ENCODE measurements at regions not wholly inside any gene's neighbourhood (a gene's known extent, or its start where the extent isn't known, plus 50 kb on each side); places are given as distances from the start of the nearest gene placed in this dataset.

GRCh38 chr20:60669211-60669610 lies 582.9 kb upstream of the CDH4 start:
- H3K9ac ChIP-seq (ENCODE audit: insufficient read depth in 1 of 2, low read length in 2 of 2), result no peak overlapping the region
- no peak overlapping the region for H3K27ac ChIP-seq (ENCODE audit: low read depth in 1 of 2, low read length in 1 of 2)
- H3K9me3 ChIP-seq (ENCODE audit: control insufficient read depth in 4 of 4, insufficient read depth in 3 of 4, low read length in 3 of 4), result peaks cover 0 to 3% (median 0%) of the 10 kb centered on the region in 4 donors
- 83 to 90% methylated on average over 7 of the region's 7 CpGs for WGBS, 2 donors
- peaks cover 0 to 3% (median 0%) of the 10 kb centered on the region in 3 donors for H3K27me3 ChIP-seq (ENCODE audit: control insufficient read depth in 3 of 3, insufficient read depth in 3 of 3, low read length in 2 of 3)
- no peaks in the 10 kb centered on the region for H3K4me1 ChIP-seq (ENCODE audit: control insufficient read depth in 5 of 5, insufficient read depth in 5 of 5, low read length in 5 of 5)
- DNase-seq, result no peak
- no peak overlapping the region for H3K4me3 ChIP-seq
- H3K36me3 ChIP-seq (ENCODE audit: control insufficient read depth in 4 of 4, insufficient read depth in 4 of 4, low read length in 4 of 4), result no peaks in the 10 kb centered on the region
- ATAC-seq (ENCODE audit: insufficient read depth, low FRiP score), result no peak
- TF ChIP-seq CTCF (IDR thresholded peaks at IDR 0.05; ENCODE audit: control extremely low read depth, extremely low read depth), result no peak

GRCh38 chr20:60676011-60676410 lies 576.0 kb upstream of the CDH4 start:
- DNase-seq (peak in 2 of 3 donors; percentile 63 to 73), ATAC-seq (ENCODE audit: insufficient read depth, low FRiP score) (no peak)
- H3K9ac ChIP-seq (ENCODE audit: insufficient read depth in 1 of 2, low read length in 2 of 2), result no peak overlapping the region
- peaks cover 0 to under 1% (median 0%) of the 10 kb centered on the region in 3 donors for H3K27me3 ChIP-seq (ENCODE audit: control insufficient read depth in 3 of 3, insufficient read depth in 3 of 3, low read length in 2 of 3)
- H3K4me3 ChIP-seq, result no peak overlapping the region
- no peak overlapping the region for H3K27ac ChIP-seq (ENCODE audit: low read depth in 1 of 2, low read length in 1 of 2)
- peaks cover 0 to 17% (median 4%) of the 10 kb centered on the region in 5 donors for H3K4me1 ChIP-seq (ENCODE audit: control insufficient read depth in 5 of 5, insufficient read depth in 5 of 5, low read length in 5 of 5)
- H3K9me3 ChIP-seq (ENCODE audit: control insufficient read depth in 4 of 4, insufficient read depth in 3 of 4, low read length in 3 of 4), result no peaks in the 10 kb centered on the region
- H3K36me3 ChIP-seq (ENCODE audit: control insufficient read depth in 4 of 4, insufficient read depth in 4 of 4, low read length in 4 of 4), result no peaks in the 10 kb centered on the region
- TF ChIP-seq CTCF (IDR thresholded peaks at IDR 0.05; ENCODE audit: control extremely low read depth, extremely low read depth), result no peak

- no peak for TF ChIP-seq CTCF (IDR thresholded peaks at IDR 0.05; ENCODE audit: control extremely low read depth, extremely low read depth)
- Histone ChIP-seq H3K27ac (ENCODE audit: low read depth in 1 of 2, low read length in 1 of 2) (no peak overlapping the region), H3K4me1 (ENCODE audit: control insufficient read depth in 5 of 5, insufficient read depth in 5 of 5, low read length in 5 of 5) (peaks cover 0 to 17% (median 4%) of the 10 kb centered on the region in 5 donors), H3K9ac (ENCODE audit: insufficient read depth in 1 of 2, low read length in 2 of 2) (no peak overlapping the region), H3K27me3 (ENCODE audit: control insufficient read depth in 3 of 3, insufficient read depth in 3 of 3, low read length in 2 of 3) (no peaks in the 10 kb centered on the region), H3K4me3 (no peak overlapping the region), H3K9me3 (ENCODE audit: control insufficient read depth in 4 of 4, insufficient read depth in 3 of 4, low read length in 3 of 4) (no peaks in the 10 kb centered on the region), H3K36me3 (ENCODE audit: control insufficient read depth in 4 of 4, insufficient read depth in 4 of 4, low read length in 4 of 4) (no peaks in the 10 kb centered on the region)
- ATAC-seq (ENCODE audit: insufficient read depth, low FRiP score) (no peak), DNase-seq (no peak)
- 85 to 93% methylated on average over 1 of the region's 1 CpG for WGBS, 2 donors
Observed at GRCh38 chr20:60677819-60678218, 574.2 kb upstream of the CDH4 start.

GRCh38 chr20:60680554-60680953 lies 571.5 kb upstream of the CDH4 start:
- Histone ChIP-seq H3K4me3 (no peak overlapping the region), H3K36me3 (ENCODE audit: control insufficient read depth in 4 of 4, insufficient read depth in 4 of 4, low read length in 4 of 4) (no peaks in the 10 kb centered on the region), H3K27ac (ENCODE audit: low read depth in 1 of 2, low read length in 1 of 2) (no peak overlapping the region), H3K9ac (ENCODE audit: insufficient read depth in 1 of 2, low read length in 2 of 2) (no peak overlapping the region), H3K4me1 (ENCODE audit: control insufficient read depth in 5 of 5, insufficient read depth in 5 of 5, low read length in 5 of 5) (peaks cover 0 to 16% (median 4%) of the 10 kb centered on the region in 5 donors), H3K9me3 (ENCODE audit: control insufficient read depth in 4 of 4, insufficient read depth in 3 of 4, low read length in 3 of 4) (no peaks in the 10 kb centered on the region), H3K27me3 (ENCODE audit: control insufficient read depth in 3 of 3, insufficient read depth in 3 of 3, low read length in 2 of 3) (no peaks in the 10 kb centered on the region)
- ATAC-seq (ENCODE audit: insufficient read depth, low FRiP score) (no peak), DNase-seq (no peak)
- TF ChIP-seq CTCF (IDR thresholded peaks at IDR 0.05; ENCODE audit: control extremely low read depth, extremely low read depth), result no peak
- 64 to 82% methylated on average over 6 of the region's 6 CpGs for WGBS, 2 donors

Measured in lung (tissue), 11 donors.